ENCODE measurements at regions not wholly inside any gene's neighbourhood (a gene's known extent, or its start where the extent isn't known, plus 50 kb on each side); places are given as distances from the start of the nearest gene placed in this dataset.

DNA sequence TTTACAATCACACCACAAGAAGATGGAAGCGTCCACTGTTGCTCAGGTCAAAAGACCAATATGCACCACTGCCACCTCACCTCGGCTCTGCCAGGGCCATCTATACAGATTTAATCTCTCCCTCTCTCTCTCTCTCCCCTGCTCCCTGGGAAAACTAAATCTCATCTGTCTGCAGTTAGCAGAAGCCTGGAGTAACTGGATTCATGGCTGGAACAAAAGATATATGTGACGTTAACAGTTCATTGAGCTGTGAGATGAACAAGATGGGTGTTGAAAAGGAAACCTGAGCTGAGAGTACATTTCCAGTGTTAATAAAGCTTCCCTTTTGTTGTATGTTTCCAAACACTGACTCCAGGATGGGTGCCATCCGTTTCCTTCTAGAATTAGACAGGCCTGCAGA lies 369.7 kb downstream of the CDK5RAP2 start:
- DNase-seq, result no peak

DNA sequence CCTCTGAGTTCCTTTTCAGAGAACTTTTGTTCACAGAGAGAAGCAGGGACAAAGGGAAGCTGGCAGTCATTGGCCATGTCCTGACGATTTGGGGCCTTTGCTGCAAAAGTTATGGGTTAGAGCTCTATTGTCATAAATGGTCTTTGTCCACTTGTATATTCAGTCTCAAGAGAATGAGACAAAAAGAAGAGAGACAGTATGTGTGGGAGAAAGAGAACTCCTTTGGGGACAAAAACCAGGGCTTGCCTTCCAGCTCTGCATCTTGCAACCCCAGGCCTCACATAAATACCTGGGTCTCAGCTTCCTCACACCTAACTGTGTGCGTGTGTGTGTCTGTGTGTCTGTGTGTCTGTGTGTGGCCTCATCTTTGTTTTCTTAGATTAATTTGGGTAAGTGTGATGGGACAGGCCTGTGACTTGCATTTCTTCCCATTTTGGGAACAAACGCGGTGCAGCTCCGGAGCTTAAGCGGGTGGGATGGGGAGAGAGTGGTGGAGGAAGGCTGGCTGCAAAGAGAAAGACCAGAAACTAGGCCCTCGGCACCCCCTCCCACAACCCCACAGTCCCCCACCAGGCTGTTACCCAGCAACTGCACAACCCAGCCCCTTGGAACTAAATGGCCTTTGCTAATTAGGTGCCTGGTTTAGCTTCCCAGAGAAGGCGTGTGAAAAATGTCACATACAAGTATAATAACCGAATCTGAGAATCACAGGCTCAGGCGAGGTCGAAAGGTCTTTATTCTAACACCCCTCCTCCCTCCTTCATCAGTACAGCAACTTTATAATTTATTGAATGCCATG lies 376.9 kb downstream of the CDK5RAP2 start:
- no peak for DNase-seq

DNA sequence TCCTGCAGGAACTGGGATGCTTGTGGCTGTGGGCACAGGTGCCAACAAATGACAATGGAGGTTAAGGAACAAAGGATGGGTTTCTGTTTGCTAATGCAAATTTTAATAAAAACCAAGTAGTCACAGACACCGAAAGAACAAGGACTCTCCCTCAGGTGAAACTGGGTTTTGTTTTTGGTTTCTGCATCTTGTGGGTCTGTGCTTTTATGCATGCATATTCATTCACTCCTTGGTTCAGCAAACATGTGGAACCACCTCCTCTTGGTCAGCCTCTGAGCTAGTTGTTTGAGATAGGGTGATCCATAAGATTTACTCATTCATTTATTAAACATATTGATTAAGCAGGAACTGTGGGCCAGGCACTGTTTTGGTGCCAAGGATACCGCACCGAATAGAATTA lies 381.9 kb downstream of the CDK5RAP2 start:
- no peak for DNase-seq

DNA sequence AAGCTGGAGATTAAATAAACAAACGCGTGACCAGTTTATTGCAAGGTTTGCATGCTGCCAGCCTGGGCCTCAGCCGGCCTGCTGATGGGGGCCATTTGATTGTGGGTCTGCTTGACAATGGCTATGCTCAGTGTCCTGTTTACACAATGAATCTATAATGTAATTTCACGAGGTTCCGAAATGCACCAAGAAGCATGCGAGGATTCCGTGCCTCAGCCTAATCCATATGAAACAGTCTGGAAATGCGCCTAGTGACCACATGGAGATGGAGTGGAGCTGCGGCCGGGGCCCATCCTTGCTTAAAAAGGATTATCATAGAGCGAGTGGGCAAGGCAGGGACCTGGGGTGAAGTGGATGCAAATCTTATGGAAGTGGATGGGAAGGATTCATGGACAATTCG lies 382.4 kb downstream of the CDK5RAP2 start:
- no peak for DNase-seq

GRCh38 chr9:120191141-120191540 lies 388.8 kb downstream of the CDK5RAP2 start:
- DNase-seq, result no peak

DNA sequence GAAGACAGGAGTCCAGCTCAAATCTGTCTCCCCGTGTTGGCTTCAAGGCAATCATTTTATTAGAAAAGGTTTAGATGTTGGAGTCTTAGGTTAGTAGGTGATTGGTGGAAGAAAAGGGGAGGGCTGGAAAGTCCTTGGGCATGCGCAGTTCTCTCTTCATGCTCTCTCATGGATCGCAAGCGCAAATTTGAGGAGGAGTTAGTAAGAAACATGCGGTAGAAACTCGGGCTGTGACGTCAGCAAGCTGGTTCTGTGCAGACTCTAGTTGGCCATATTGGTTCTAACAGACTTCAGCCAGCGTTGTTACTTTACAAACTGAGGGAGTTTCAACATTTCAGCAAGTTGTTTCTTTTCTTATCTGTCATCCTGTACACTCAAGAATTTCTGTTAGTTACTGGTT lies 392.2 kb downstream of the CDK5RAP2 start:
- no peak for DNase-seq

DNA sequence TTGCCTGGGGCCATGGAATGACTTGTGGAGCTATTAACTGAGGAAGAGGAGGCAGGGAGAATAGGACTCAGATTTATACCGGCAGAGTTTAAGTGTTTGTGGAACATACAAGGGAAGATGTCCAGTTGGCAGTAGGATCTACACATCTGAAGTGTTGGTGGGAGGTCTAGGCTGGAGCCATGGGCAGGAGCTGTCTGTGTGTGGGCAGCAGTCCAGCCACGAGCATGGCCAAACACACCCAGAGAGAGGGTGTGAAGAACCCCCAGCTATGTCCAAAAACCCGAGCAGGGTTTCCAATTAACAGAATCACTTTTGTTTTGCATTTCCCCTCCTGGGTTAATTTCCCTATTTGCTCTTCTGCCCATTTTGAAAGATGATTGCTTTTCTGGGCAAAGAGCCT lies 393.7 kb downstream of the CDK5RAP2 start:
- no peak for DNase-seq

GRCh38 chr9:120184266-120184665 lies 395.7 kb downstream of the CDK5RAP2 start:
- no peak for DNase-seq

- no peak for DNase-seq
Observed at GRCh38 chr9:120183615-120184014, 396.4 kb downstream of the CDK5RAP2 start.

DNA sequence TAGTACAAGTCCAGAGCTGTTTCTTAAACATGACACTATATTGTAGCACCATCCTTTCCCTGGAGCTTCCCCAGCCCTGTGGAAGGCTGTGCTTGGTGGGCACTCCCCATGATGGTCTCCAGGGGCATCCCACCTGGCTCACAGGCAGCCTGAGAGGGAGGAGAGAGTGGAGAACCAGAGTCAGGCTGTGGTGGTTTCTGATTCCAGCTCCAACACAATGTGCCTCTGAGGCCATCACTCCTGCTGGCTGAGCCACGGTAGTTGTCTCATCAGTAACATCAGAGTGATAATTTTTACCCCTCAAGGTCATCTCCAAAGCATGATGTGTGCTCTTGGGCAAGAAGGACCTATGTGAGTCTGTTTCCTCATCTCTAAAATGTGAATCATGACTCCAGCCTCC lies 398.0 kb downstream of the CDK5RAP2 start:
- no peak for DNase-seq

DNA sequence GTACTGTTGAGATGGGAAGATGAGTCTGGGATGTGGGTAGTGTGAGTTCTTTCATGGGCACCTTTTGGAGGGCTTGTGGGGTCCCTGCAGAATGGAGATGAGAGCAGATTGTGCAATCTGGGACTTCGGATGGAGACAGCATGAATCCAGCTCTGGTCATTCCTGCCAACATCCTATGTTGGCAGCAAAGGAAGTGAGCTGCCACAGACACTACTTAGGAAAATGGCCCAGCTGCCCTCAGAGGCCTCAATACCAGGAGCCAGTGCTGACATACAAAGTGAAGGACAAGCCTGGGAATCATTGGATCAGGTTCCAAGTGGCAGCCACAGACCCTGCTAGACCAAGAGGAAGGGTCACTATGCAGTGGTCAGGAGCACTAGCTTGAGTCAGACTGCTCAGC lies 402.8 kb downstream of the CDK5RAP2 start:
- DNase-seq, result no peak

DNA sequence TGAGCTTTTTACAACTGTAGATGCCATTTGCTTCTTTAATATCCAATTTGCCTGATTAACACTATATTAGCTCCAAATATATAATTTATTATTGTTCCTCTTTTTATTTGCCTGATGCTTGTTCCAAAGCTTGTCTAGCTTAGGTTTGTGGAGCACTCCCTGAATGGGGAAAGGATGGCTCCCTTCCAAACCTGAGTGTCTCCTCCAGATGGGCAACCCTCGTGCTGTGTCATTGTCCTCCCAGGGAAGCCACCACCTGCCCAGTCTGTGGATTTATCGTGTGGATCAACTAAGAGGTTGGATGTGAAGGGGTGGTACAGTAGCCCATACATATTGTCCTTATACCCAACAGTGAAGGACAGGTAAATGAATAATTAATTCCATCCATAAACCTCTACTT lies 404.9 kb downstream of the CDK5RAP2 start:
- DNase-seq, result no peak

GRCh38 chr9:120161776-120162175 lies 418.2 kb downstream of the CDK5RAP2 start:
- no peak for DNase-seq

DNA sequence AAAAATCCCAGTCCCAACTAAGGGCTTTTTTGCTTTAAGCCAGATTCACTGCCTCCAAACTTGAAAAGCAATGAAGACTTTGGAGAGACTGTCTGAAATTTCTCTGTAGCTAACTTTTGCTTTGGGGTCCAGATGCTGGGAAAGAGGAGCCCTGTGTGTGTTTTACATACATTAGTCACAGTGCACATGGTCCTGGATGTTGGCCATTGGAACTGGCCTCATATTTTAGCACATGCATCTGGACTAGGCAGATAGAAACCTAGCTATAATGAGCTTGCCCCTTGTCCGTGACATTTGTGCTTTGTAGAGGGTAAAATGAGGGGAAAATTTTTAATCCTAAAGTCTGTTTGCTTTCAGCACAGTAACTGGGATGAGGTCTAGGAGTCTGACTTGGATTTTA lies 421.7 kb downstream of the CDK5RAP2 start:
- no peak for DNase-seq

- DNase-seq, result no peak
Observed at GRCh38 chr9:120156376-120156775, 423.6 kb downstream of the CDK5RAP2 start.

DNA sequence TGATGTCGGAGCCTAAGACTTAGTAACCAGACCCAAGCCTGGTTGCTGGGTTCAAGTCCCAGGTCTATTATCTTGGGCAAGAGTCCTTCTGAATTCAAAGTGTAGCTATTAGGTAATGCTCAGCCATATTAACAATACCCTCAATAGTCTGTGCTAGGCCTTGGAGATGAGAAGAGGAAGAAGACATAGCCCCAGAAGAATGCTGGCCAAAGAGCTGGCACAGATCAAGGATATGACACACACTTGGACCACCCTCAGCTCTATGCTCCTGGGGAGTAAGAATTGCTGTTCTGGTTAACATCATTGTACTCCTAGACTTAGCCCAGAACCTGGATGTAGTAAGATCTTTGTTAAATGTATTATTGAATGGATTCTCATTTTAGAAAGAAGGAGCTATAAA lies 426.7 kb downstream of the CDK5RAP2 start:
- no peak for DNase-seq

DNA sequence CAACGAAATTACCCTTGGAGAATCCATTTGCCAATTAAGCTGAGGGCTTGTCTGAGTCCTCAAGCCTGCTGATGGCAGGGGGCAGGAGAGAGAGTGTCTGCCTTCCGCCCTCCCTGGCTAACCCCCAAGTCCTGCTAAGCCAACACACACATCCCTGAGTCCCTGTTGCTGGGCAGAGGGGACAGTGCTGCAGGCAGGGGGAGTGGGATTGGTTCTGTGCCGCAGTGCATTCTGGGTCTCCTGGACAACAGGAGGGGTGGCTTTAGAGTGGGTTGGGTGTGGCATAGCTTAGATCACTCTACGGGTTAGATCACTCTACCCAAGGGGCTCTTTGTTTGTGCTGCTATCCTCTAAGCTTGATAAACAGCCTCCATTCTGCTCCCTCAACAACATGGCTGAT lies 427.7 kb downstream of the CDK5RAP2 start:
- no peak for DNase-seq

DNA sequence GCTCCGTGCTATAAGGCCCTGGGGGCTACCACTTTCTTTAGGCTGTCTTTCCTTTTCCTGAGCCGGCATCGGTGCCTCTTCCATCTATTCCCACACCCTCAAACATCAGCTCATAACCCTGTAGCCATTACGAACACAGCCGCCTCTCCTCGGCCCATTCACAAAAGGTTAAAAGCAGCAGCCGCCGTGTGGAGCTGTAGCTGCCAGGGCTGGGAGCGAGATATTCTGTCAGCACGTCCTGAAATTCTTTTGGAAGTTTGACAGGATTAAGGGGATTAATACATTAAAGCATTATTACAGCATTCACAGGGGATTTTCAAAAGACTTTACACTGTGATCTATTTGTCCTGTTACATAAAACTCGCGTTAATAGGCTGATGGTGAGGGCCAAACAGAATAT lies 428.2 kb downstream of the CDK5RAP2 start:
- DNase-seq, result no peak

DNA sequence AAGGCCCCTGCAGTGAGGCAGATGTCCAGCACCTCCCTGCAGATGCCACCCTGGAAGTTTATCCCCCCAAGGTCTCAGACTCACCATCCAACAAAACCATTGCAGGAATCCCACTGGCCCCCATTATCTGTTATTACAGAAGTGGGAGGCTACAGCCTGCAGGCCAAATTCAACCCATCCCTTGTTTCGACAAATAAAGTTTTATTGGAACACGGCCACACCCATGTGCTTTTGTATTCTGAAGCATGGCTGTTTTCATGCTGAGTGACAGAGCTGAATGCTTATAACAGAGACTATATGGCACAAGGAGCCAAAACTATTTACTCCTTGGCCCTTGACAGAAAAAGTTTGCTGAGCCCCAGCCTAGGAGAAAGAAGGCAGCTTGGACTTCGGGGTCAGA lies 428.8 kb downstream of the CDK5RAP2 start:
- no peak for DNase-seq

DNA sequence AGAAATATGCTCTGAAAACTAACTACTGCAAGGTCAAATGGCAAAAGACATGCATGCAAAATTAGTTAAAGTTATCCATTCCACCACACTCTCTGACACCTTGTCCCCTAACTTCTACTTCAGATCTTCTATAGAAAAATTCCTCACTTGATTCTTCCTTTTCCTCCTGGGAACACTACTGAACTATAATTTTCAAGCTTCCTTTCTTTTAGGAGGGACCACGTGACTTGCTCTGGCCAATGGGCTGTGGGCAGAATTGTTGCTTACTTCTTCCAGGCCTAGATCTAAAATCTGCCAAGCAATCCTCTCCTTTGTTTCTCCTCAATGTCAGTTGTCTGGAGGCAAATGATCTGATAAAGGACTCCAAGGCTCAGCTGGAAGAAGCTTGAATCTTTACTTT lies 441.0 kb downstream of the CDK5RAP2 start:
- DNase-seq, result no peak

GRCh38 chr9:120137186-120137840 lies 442.7 kb downstream of the CDK5RAP2 start:
- no peak for DNase-seq

DNA sequence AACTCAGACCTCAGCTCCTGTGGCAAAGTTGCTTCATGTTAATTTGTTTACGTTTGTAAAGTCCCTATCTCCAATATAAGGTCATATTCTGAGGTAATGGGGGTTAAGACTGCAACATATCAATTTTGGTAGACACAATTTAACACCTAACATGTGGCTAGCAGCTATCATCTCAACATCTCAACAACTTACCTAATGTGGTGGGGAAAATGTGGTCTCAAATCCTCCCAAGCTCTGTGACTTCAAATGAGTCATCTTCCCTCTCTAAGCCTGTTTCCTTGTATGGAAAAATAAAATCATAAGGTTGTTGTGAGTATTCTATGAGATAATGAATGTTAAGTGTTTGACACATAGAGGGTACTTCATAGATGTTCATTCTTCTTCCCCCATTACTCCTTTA lies 443.3 kb downstream of the CDK5RAP2 start:
- no peak for DNase-seq

DNA sequence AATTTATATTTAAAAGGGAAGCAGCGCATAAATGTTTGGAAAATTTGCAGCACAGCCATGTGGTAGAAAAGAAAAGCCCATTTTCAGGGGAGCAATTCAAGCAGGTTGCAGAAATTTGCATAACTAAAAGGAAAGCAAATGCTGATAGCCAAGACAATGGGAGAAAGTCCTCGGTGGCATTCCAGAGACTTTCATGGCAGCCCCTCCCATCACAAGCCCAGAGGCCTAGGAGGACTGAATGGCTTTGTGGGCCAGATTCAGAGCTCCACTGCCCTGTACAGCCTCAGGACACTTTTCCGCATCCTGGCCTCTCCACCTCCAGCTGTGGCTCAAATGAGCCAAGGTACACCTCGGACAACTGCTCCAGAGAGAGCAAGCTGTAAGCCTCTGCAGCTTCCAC lies 462.9 kb downstream of the CDK5RAP2 start:
- no peak for DNase-seq

- no peak for DNase-seq
Observed at GRCh38 chr9:120110520-120110919, 469.4 kb downstream of the CDK5RAP2 start.

DNA sequence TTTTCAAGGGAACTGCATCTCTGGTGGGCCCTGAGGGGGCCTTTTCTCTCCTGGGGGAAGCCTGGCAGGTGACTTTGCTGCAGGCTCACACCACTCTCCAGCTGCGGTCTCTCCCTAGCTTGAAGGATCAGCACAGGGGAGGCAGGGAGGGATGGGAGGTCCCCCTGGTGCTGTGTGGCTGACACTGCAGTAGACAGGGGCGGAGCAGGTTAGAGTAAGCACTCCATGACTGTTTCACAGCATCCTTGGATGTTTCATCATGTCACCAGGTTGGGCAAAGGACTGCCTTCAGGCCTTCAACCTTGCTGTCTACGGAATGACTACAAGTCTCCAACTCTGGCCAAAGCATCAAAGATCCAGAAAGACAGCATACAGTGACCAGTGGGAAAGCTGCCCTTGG lies 470.7 kb downstream of the CDK5RAP2 start:
- DNase-seq, result no peak

Measured in bone marrow (tissue), 2 donors.